HEK293 (cell line): ENCODE measurements at regions not wholly inside any gene's neighbourhood (a gene's known extent, or its start where the extent isn't known, plus 50 kb on each side); places are given as distances from the start of the nearest gene placed in this dataset.

Source experiments
- CTCF ChIA-PET: fragments of 350-600 bp; formaldehyde crosslinking; extraction: SDS; loops from one replicate; lab custom pipeline; 2021; ENCODE audit warnings: antibody characterized with exemption; lab: Yijun Ruan, JAX
- POLR2A ChIA-PET: fragments of 300-600 bp; formaldehyde crosslinking; extraction: SDS; loops from one replicate; lab custom pipeline; 2020; ENCODE audit warnings: antibody characterized with exemption, inconsistent platforms; lab: Yijun Ruan, JAX
- H3K27ac ChIP-seq: fragments of 200-500 bp; sonication (Bioruptor generic); 2 replicates; pipeline ENCODE4 v1.5.1; 2014; ENCODE audit warnings: low read depth, low read length, control low read depth, inconsistent platforms; ENCODE audit errors: extremely low read depth
- H3K36me3 ChIP-seq, 2 experiments: fragments of 200-500 bp in 1 of 2; sonication (Bioruptor generic) in 1 of 2; 1 replicate in 1 of 2; 2 replicates in 1 of 2; pipeline ENCODE4 v1.5.1; 2014 to 2017; ENCODE audit warnings: inconsistent platforms in 2 of 2, low read length in 2 of 2; ENCODE audit not compliant: control insufficient read depth in 2 of 2, insufficient read depth in 1 of 2
- H3K4me1 ChIP-seq: fragments of 200-500 bp; sonication (Bioruptor generic); 2 replicates; pipeline ENCODE4 v1.5.1; 2014; ENCODE audit warnings: mild to moderate bottlenecking, low read length, inconsistent platforms; ENCODE audit not compliant: control insufficient read depth, insufficient read depth
- H3K4me3 ChIP-seq: 2 replicates; pipeline ENCODE4 v1.5.1; 2011; ENCODE audit warnings: low read depth, mild to moderate bottlenecking, control low read depth, low read length, moderate library complexity
- H3K9me3 ChIP-seq: fragments of 200-500 bp; sonication (Bioruptor generic); 2 replicates; pipeline ENCODE4 v1.5.1; 2014; ENCODE audit warnings: low read depth, low read length, inconsistent platforms; ENCODE audit not compliant: control insufficient read depth, insufficient read depth
- FEZF1 ChIP-seq: fragments of 450-650 bp; formaldehyde crosslinking; IDR thresholded peaks from 2 replicates; pipeline ENCODE4 v1.5.1; 2016; ENCODE audit warnings: missing biosample characterization, missing genetic modification characterization
- MYNN ChIP-seq: fragments of 450-650 bp; formaldehyde crosslinking; IDR thresholded peaks from 2 replicates; pipeline ENCODE4 v1.5.1; 2016; ENCODE audit warnings: missing biosample characterization, missing genetic modification characterization, borderline replicate concordance
- PRDM1 ChIP-seq: fragments of 450-650 bp; formaldehyde crosslinking; IDR thresholded peaks from 2 replicates; pipeline ENCODE4; 2016; ENCODE audit warnings: missing biosample characterization, missing genetic modification characterization
- ZBTB44 ChIP-seq: fragments of 450-650 bp; IDR thresholded peaks from 2 replicates; pipeline ENCODE4 v1.5.1; 2018; ENCODE audit warnings: missing biosample characterization, mild to moderate bottlenecking, missing genetic modification characterization
- ZBTB7A ChIP-seq: fragments of 450-650 bp; formaldehyde crosslinking; IDR thresholded peaks from 2 replicates; pipeline ENCODE4 v1.5.1; 2016; ENCODE audit warnings: low read depth, missing biosample characterization, missing genetic modification characterization
- ZFP69B ChIP-seq: fragments of 450-650 bp; formaldehyde crosslinking; IDR thresholded peaks from 2 replicates; pipeline ENCODE4 v1.5.1; 2016; ENCODE audit warnings: missing biosample characterization, missing genetic modification characterization
- ZNF121 ChIP-seq: fragments of 450-650 bp; formaldehyde crosslinking; IDR thresholded peaks from 2 replicates; pipeline ENCODE4 v1.5.1; 2016; ENCODE audit warnings: missing biosample characterization, missing genetic modification characterization
- ZNF132 ChIP-seq: fragments of 450-650 bp; formaldehyde crosslinking; IDR thresholded peaks from 2 replicates; pipeline ENCODE4 v1.5.1; 2017; ENCODE audit warnings: missing biosample characterization, missing genetic modification characterization, borderline replicate concordance
- ZNF174 ChIP-seq: fragments of 450-650 bp; formaldehyde crosslinking; IDR thresholded peaks from 2 replicates; pipeline ENCODE4 v1.5.0; 2017; ENCODE audit warnings: missing biosample characterization, mild to moderate bottlenecking, missing genetic modification characterization
- ZNF449 ChIP-seq: fragments of 450-650 bp; formaldehyde crosslinking; IDR thresholded peaks from 2 replicates; pipeline ENCODE4 v1.5.1; 2017; ENCODE audit warnings: missing biosample characterization, mild to moderate bottlenecking, missing genetic modification characterization, moderate library complexity
- ZNF473 ChIP-seq: fragments of 450-650 bp; formaldehyde crosslinking; IDR thresholded peaks from 2 replicates; pipeline ENCODE4 v1.5.1; 2017; ENCODE audit warnings: missing biosample characterization, missing genetic modification characterization
- ZNF501 ChIP-seq: fragments of 450-650 bp; formaldehyde crosslinking; IDR thresholded peaks from 2 replicates; pipeline ENCODE4 v1.5.1; 2016; ENCODE audit warnings: missing biosample characterization, missing genetic modification characterization
- ZNF544 ChIP-seq: fragments of 450-650 bp; formaldehyde crosslinking; IDR thresholded peaks from 2 replicates; pipeline ENCODE4 v1.5.0; 2017; ENCODE audit warnings: missing biosample characterization, missing genetic modification characterization
- ZNF623 ChIP-seq: fragments of 450-650 bp; formaldehyde crosslinking; IDR thresholded peaks from 2 replicates; pipeline ENCODE4 v1.5.1; 2016; ENCODE audit warnings: missing biosample characterization, missing genetic modification characterization
- ZSCAN18 ChIP-seq: fragments of 450-650 bp; formaldehyde crosslinking; IDR thresholded peaks from 2 replicates; pipeline ENCODE4 v1.5.1; 2016; ENCODE audit warnings: missing biosample characterization, missing genetic modification characterization

DNA sequence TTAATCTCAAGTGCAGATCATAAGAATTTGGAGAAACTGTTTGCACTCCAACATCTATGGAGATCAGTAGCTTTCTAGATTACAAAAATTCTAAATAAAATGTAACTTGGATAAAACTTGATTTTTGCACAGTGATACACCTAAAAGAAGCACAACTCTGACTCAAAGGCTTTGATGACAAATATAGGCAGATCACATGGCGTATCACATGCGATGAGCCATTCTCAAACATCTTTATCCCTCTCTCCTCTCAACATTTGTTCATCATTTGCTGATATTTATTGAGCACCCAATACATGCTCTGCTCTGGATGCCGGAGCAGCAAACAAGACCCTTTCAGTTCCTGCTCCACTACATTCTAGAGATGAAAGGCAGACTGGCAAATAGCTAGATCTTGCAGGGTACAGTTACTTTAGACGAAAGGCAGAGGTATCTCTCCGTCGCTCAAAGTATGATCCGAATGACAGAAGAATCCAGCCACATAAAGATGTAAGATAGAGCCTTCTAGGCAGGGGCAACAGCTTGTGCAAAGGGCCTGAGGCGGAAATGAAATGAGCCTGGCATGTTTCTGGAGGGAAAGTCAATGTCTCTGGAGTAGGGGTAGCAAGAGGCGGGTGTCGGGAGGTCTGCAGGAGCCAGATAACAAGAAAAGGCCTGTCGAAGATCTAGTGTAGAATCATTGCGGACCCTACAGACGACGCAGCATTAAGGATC is 145.8 kb upstream of the ERRFI1 start:
- no peaks in the 10 kb centered on the region for H3K36me3 ChIP-seq
- no peak overlapping the region for H3K4me3 ChIP-seq
- no peaks in the 10 kb centered on the region for H3K9me3 ChIP-seq
- H3K4me1 ChIP-seq, result no peaks in the 10 kb centered on the region
- ChIA-PET CTCF (interaction anchor here (0.6 kb wide), 1 partner anchor 389 kb away, joined by 4 read pairs; no protein-coding TSS in a partner anchor), POLR2A (interaction anchor here (0.6 to 1.4 kb wide), 3 partner anchors 14 to 204 kb away, joined by 4 to 7 read pairs (median 5); no protein-coding TSS in a partner anchor)
- TF ChIP-seq ZNF623 (tag by site-specific recombination) (peak; percentile 93), PRDM1 (no peak)
- H3K27ac ChIP-seq, result no peak overlapping the region

GRCh38 chr1:8170059-8170835 is 144.1 kb upstream of the ERRFI1 start:
- H3K9me3 ChIP-seq, result no peaks in the 10 kb centered on the region
- POLR2A ChIA-PET, result interaction anchor here (1.2 kb wide), 1 partner anchor 15 kb away, joined by 3 read pairs; no protein-coding TSS in a partner anchor
- TF ChIP-seq ZSCAN18 (tag by site-specific recombination), result no peak
- TF ChIP-seq ZNF174 (tag by site-specific recombination), result no peak
- TF ChIP-seq ZNF132 (tag by site-specific recombination), result no peak
- TF ChIP-seq ZFP69B (tag by site-specific recombination), result no peak
- TF ChIP-seq ZNF544 (tag by site-specific recombination), result no peak
- TF ChIP-seq ZNF473, result no peak
- no peak for TF ChIP-seq FEZF1 (tag by site-specific recombination)
- TF ChIP-seq ZNF121 (tag by site-specific recombination), result no peak
- TF ChIP-seq ZNF501, result no peak
- no peak for TF ChIP-seq ZBTB7A (tag by site-specific recombination)
- TF ChIP-seq ZNF449 (tag by site-specific recombination), result no peak
- no peak for TF ChIP-seq MYNN
- TF ChIP-seq ZBTB44 (tag by site-specific recombination), result no peak
- CTCF ChIA-PET, result interaction anchor here (0.6 kb wide), 1 partner anchor 190 kb away, joined by 4 read pairs; no protein-coding TSS in a partner anchor
- H3K36me3 ChIP-seq, result no peaks in the 10 kb centered on the region
- H3K4me1 ChIP-seq, result no peaks in the 10 kb centered on the region
- H3K4me3 ChIP-seq, result no peak overlapping the region
- no peak overlapping the region for H3K27ac ChIP-seq
